Caco-2 (cell line): ENCODE measurements at regions not wholly inside any gene's neighbourhood (a gene's known extent, or its start where the extent isn't known, plus 50 kb on each side); places are given as distances from the start of the nearest gene placed in this dataset.

Source experiments
- BruUV-seq: library from RNA; stranded (reverse); fragments of 400-500 nt; replicated peaks from 2 replicates; lab custom pipeline; 2021; lab: Mats Ljungman, UMichigan
- CTCF ChIA-PET: fragments of 300-600 bp; sonication (Branson Sonifier 250); formaldehyde crosslinking; loops from one replicate; lab custom pipeline; 2022; ENCODE audit warnings: antibody characterized with exemption; lab: Charles Lee
- POLR2A ChIA-PET: fragments of 300-600 bp; sonication (Branson Sonifier 250); formaldehyde crosslinking; loops from one replicate; lab custom pipeline; 2022; ENCODE audit warnings: antibody characterized with exemption; lab: Charles Lee
- DNase-seq, 2 experiments: peaks; one replicate each; pipeline versions ENCODE4 v3.0.0 to v3.0.0-alpha.2; 2020 to 2022
- H3K27me3 ChIP-seq: replicated peaks from 2 replicates; pipeline ENCODE4 v1.6.0; 2011; ENCODE audit warnings: low read length; ENCODE audit not compliant: control insufficient read depth, insufficient read depth
- H3K36me3 ChIP-seq: 2 replicates; pipeline ENCODE4 v1.5.1; 2011; ENCODE audit warnings: low read length; ENCODE audit not compliant: control insufficient read depth, insufficient read depth
- H3K4me1 ChIP-seq: fragments of 250-450 bp; sonication (Bioruptor Pico); 2 replicates; pipeline ENCODE4 v1.5.1; 2020; ENCODE audit warnings: mild to moderate bottlenecking
- H3K4me3 ChIP-seq: 2 replicates; pipeline ENCODE4 v1.5.1; 2011; ENCODE audit warnings: low read depth, mild to moderate bottlenecking, control low read depth, low read length
- H3K9me3 ChIP-seq: fragments of 250-450 bp; sonication (Bioruptor Pico); 2 replicates; pipeline ENCODE4 v1.5.1; 2020; ENCODE audit warnings: mild to moderate bottlenecking, moderate library complexity
- H3K27ac Mint-ChIP-seq: one replicate; pipeline ENCODE4 v1.8.0; 2022; ENCODE audit warnings: mixed read lengths; ENCODE audit not compliant: unreplicated experiment
- H3K27me3 Mint-ChIP-seq: one replicate; pipeline ENCODE4 v1.8.0; 2022; ENCODE audit warnings: mixed read lengths; ENCODE audit not compliant: insufficient read depth, unreplicated experiment
- H3K36me3 Mint-ChIP-seq: one replicate; pipeline ENCODE4 v1.8.0; 2022; ENCODE audit warnings: mild to moderate bottlenecking, mixed read lengths; ENCODE audit not compliant: insufficient read depth, unreplicated experiment
- H3K4me1 Mint-ChIP-seq: one replicate; pipeline ENCODE4 v1.8.0; 2022; ENCODE audit warnings: low read depth, mixed read lengths; ENCODE audit not compliant: unreplicated experiment
- H3K4me3 Mint-ChIP-seq: one replicate; pipeline ENCODE4 v1.8.0; 2022; ENCODE audit warnings: mild to moderate bottlenecking, moderate library complexity, mixed read lengths; ENCODE audit not compliant: unreplicated experiment
- H3K9me3 Mint-ChIP-seq: one replicate; pipeline ENCODE4 v1.8.0; 2022; ENCODE audit warnings: mixed read lengths; ENCODE audit not compliant: unreplicated experiment
- CTCF ChIP-seq, 2 experiments: fragments of 200-600 bp in 1 of 2; IDR thresholded peaks; 1 replicate in 1 of 2; 2 replicates in 1 of 2; pipeline versions ENCODE4 v1.5.1 to v1.8.0; 2011 to 2022; ENCODE audit warnings: antibody characterized with exemption in 1 of 2, control low read depth in 1 of 2, inconsistent platforms in 1 of 2, low read depth in 1 of 2, low read length in 1 of 2, mild to moderate bottlenecking in 1 of 2, moderate library complexity in 1 of 2; ENCODE audit not compliant: insufficient read depth in 1 of 2, severe bottlenecking in 1 of 2, unreplicated experiment in 1 of 2
- intact Hi-C: fragments of 100-400 bp; cut with micrococcal nuclease; formaldehyde crosslinking; loops from one replicate; pipeline ENCODE4 v1.10.0; 2022; ENCODE audit not compliant: unreplicated experiment

DNA sequence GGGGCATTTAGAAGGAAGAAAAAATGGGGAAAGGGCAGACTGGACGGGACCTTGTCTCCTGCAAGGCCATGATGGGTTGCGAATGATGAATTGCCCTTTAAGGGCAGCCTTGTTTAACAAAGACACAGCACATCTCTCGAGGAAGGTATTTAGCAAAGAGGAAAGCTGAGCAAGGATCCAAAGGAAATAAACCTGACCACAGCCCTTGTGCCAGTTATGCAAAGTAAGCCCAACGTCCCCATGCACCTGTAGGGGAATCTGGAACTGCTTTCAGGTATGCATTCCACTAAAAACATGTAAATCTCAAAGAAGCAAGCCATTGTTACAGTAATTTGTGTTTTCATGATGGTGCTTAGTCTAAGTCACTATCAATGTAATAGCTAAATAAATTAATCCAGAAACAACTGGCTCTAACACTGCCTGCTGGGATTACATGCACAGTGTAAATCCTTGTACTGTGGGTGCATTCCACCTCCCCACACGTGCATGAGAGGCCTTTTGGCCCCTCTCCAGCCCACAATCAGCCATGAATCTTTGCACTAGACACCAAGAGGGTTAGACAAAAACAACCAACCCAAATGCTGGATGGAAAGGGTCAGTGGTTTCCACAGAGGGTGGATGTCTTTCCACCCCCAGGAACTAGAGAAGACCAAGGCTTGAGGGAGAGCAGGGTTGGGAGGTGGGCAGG is 228.8 kb upstream of the KAZN start:
- TF ChIP-seq CTCF (IDR thresholded peaks at IDR 0.05; ENCODE audit: insufficient read depth in 1 of 2, low read depth in 1 of 2, low read length in 1 of 2, severe bottlenecking in 1 of 2, unreplicated experiment in 1 of 2), result no peak
- H3K36me3 Mint-ChIP-seq, result no peaks in the 10 kb centered on the region
- ChIA-PET CTCF (no interaction called here), POLR2A (no interaction called here)
- no peaks in the 10 kb centered on the region for H3K9me3 ChIP-seq
- no TSS peak for BruUV-seq
- peaks cover 2% of the 10 kb centered on the region for H3K27me3 Mint-ChIP-seq
- H3K4me1 ChIP-seq, result no peaks in the 10 kb centered on the region
- H3K36me3 ChIP-seq, result no peaks in the 10 kb centered on the region
- H3K4me3 ChIP-seq, result no peak overlapping the region
- H3K4me3 Mint-ChIP-seq, result no peak overlapping the region
- no peaks in the 10 kb centered on the region for H3K4me1 Mint-ChIP-seq
- intact Hi-C loops, result no loop called here
- no peak overlapping the region for H3K27ac Mint-ChIP-seq
- H3K9me3 Mint-ChIP-seq, result peaks cover 5% of the 10 kb centered on the region
- no peaks in the 10 kb centered on the region for H3K27me3 ChIP-seq
- DNase-seq, result no peak

GRCh38 chr1:14371771-14372497 is 226.6 kb upstream of the KAZN start:
- POLR2A ChIA-PET, result no interaction called here
- no peak for TF ChIP-seq CTCF (IDR thresholded peaks at IDR 0.05; ENCODE audit: insufficient read depth in 1 of 2, low read depth in 1 of 2, low read length in 1 of 2, severe bottlenecking in 1 of 2, unreplicated experiment in 1 of 2)
- no peak for DNase-seq
- Histone ChIP-seq H3K9me3 (no peaks in the 10 kb centered on the region), H3K4me1 (no peaks in the 10 kb centered on the region), H3K4me3 (no peak overlapping the region), H3K36me3 (no peaks in the 10 kb centered on the region), H3K27me3 (no peaks in the 10 kb centered on the region)
- no peak overlapping the region for H3K4me3 Mint-ChIP-seq
- no peaks in the 10 kb centered on the region for H3K9me3 Mint-ChIP-seq
- H3K4me1 Mint-ChIP-seq, result no peaks in the 10 kb centered on the region
- no TSS peak for BruUV-seq
- intact Hi-C loops, result no loop called here
- H3K27me3 Mint-ChIP-seq, result peaks cover 2% of the 10 kb centered on the region
- CTCF ChIA-PET, result no interaction called here
- H3K27ac Mint-ChIP-seq, result no peak overlapping the region
- no peaks in the 10 kb centered on the region for H3K36me3 Mint-ChIP-seq

DNA sequence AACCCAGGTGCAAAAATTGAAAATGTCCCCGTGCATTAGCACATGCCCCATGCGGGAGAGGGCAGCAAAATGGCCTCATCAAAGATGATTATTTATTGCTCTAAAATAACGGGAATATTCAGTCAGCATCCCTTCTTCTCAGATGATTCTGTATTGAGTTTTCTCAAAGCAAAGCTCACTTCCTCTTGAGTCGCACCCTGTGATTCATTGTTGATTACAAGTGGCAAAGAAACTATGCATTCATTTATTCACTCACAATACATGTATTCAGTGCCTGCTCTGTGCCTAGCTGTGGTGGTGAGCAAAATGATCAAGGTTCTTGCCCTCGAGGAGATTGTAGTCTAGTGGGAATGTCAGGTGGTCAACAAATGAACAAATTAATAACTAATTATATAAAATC is 226.0 kb upstream of the KAZN start:
- Mint-ChIP-seq H3K27ac (no peak overlapping the region), H3K36me3 (no peaks in the 10 kb centered on the region), H3K4me1 (no peaks in the 10 kb centered on the region), H3K27me3 (peaks cover 2% of the 10 kb centered on the region), H3K4me3 (no peak overlapping the region), H3K9me3 (no peaks in the 10 kb centered on the region)
- Histone ChIP-seq H3K36me3 (no peaks in the 10 kb centered on the region), H3K4me3 (no peak overlapping the region), H3K27me3 (no peaks in the 10 kb centered on the region), H3K9me3 (no peaks in the 10 kb centered on the region), H3K4me1 (no peaks in the 10 kb centered on the region)
- BruUV-seq, result no TSS peak
- no peak for DNase-seq
- intact Hi-C loops, result no loop called here
- no peak for TF ChIP-seq CTCF (IDR thresholded peaks at IDR 0.05; ENCODE audit: insufficient read depth in 1 of 2, low read depth in 1 of 2, low read length in 1 of 2, severe bottlenecking in 1 of 2, unreplicated experiment in 1 of 2)
- CTCF ChIA-PET, result no interaction called here
- POLR2A ChIA-PET, result no interaction called here
